Cardiac fibroblast (primary cell): ENCODE measurements at regions not wholly inside any gene's neighbourhood (a gene's known extent, or its start where the extent isn't known, plus 50 kb on each side); places are given as distances from the start of the nearest gene placed in this dataset.

Source experiments
- DNase-seq, 2 donors: peaks; one replicate each; pipeline versions ENCODE4 v3.0.0 to v3.0.0-alpha.2; 2010; ENCODE audit warnings: low read depth in 2 of 2
- H3K4me3 ChIP-seq, 2 donors: replicated peaks in 1 of 2; 1 replicate in 1 of 2; 2 replicates in 1 of 2; pipeline ENCODE4 v1.5.1; 2011; ENCODE audit warnings: low read depth in 2 of 2, low read length in 2 of 2, mild to moderate bottlenecking in 2 of 2, moderate library complexity in 1 of 2
- CTCF ChIP-seq: IDR thresholded peaks from one replicate; pipeline ENCODE4 v1.5.1; 2011; ENCODE audit warnings: low read depth, mild to moderate bottlenecking, low read length, inconsistent platforms

GRCh38 chr2:111711270-111711669 lies 172.7 kb downstream of the ANAPC1 start:
- TF ChIP-seq CTCF = no peak
- H3K4me3 ChIP-seq = no peak overlapping the region
- no peak for DNase-seq

- no peak overlapping the region for H3K4me3 ChIP-seq
- TF ChIP-seq CTCF = no peak
- DNase-seq = no peak
Observed at GRCh38 chr2:111712361-111712760, 171.6 kb downstream of the ANAPC1 start.

GRCh38 chr2:111712940-111713515 lies 171.0 kb downstream of the ANAPC1 start:
- H3K4me3 ChIP-seq = no peak overlapping the region
- no peak for DNase-seq
- no peak for TF ChIP-seq CTCF

GRCh38 chr2:111715987-111716904 lies 167.7 kb downstream of the ANAPC1 start:
- no peak for TF ChIP-seq CTCF
- H3K4me3 ChIP-seq = no peak overlapping the region
- peak in 1 of 2 donors; percentile 35 for DNase-seq

- TF ChIP-seq CTCF = no peak
- DNase-seq = no peak
- no peak overlapping the region for H3K4me3 ChIP-seq
Observed at GRCh38 chr2:111716905-111717775, 166.9 kb downstream of the ANAPC1 start.
